H1 (cell line): ENCODE measurements at regions not wholly inside any gene's neighbourhood (a gene's known extent, or its start where the extent isn't known, plus 50 kb on each side); places are given as distances from the start of the nearest gene placed in this dataset.

Source experiments
- HDAC2 ChIP-seq, 2 experiments: fragments of 300-600 bp in 1 of 2; sonication (generic) in 1 of 2; IDR thresholded peaks; 2 replicates each; pipeline ENCODE4 v1.6.1; 2011 to 2012; ENCODE audit warnings: low read depth in 2 of 2, low read length in 2 of 2, mild to moderate bottlenecking in 2 of 2, moderate library complexity in 2 of 2, borderline replicate concordance in 1 of 2, inconsistent platforms in 1 of 2

- no peak for TF ChIP-seq HDAC2 (IDR thresholded peaks at IDR 0.05; ENCODE audit: borderline replicate concordance in 1 of 2, low read depth in 2 of 2, low read length in 2 of 2)
Measured at GRCh38 chr10:89857431-89858042, 156.1 kb downstream of the KIF20B start (continued).
